ENCODE measurements at regions not wholly inside any gene's neighbourhood (a gene's known extent, or its start where the extent isn't known, plus 50 kb on each side); places are given as distances from the start of the nearest gene placed in this dataset.

DNA sequence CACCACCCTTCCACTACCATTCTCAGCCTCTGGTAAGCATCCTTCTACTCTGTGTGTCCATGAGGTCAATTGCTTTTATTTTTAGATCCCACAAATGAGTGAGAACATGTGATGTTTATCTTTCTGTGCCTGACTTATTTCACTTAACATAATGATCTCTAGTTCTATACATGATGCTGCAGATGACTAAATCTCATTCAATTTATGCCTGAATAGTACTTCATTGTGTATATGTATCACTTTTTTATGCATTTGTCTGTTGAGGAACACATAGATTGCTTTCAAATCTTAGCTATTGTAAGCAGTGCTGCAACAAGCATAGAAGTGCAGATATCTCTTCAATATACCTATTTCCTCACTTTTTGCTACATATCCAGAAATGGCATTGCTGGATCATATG, 733.3 kb downstream of the SUCLG1 start:
- ATAC-seq (no peak), DNase-seq (ENCODE audit: extremely low read depth in 1 of 4, low spot score in 3 of 4) (no peak), FAIRE-seq (no peak)
- Histone ChIP-seq H3K9ac (ENCODE audit: insufficient read depth in 1 of 2, low read depth in 2 of 2, low read length in 2 of 2) (no peak overlapping the region), H3K27ac (ENCODE audit: extremely low read depth, low read depth, low read length) (no peak overlapping the region), H3K27me3 (ENCODE audit: control insufficient read depth in 2 of 2, insufficient read depth in 2 of 2, low read length in 2 of 2) (no peaks in the 10 kb centered on the region), H4K20me1 (replicated peaks; ENCODE audit: control insufficient read depth, insufficient read depth, low read length) (no peaks in the 10 kb centered on the region), H3K36me3 (ENCODE audit: control insufficient read depth, insufficient read depth, low read length) (no peaks in the 10 kb centered on the region), H3K79me2 (ENCODE audit: control insufficient read depth, insufficient read depth, low read length) (no peaks in the 10 kb centered on the region), H3K9me3 (replicated peaks; ENCODE audit: control insufficient read depth, insufficient read depth, low read depth, low read length) (no peaks in the 10 kb centered on the region), H3K9me1 (ENCODE audit: control insufficient read depth, insufficient read depth, low read length) (no peaks in the 10 kb centered on the region), H3K4me1 (replicated peaks in 1 of 2; ENCODE audit: control insufficient read depth in 2 of 2, insufficient read depth in 2 of 2, low read length in 2 of 2) (no peaks in the 10 kb centered on the region), H3K4me2 (ENCODE audit: insufficient read depth, low read length) (no peak overlapping the region), H2AFZ (ENCODE audit: low read depth, low read length) (no peak overlapping the region), H3K4me3 (no peak overlapping the region)
- POLR2A ChIA-PET: no interaction called here
- CTCF ChIA-PET (ENCODE audit: low intra/inter-chr PET ratio): no interaction called here
- TF ChIP-seq, protein P1, sequence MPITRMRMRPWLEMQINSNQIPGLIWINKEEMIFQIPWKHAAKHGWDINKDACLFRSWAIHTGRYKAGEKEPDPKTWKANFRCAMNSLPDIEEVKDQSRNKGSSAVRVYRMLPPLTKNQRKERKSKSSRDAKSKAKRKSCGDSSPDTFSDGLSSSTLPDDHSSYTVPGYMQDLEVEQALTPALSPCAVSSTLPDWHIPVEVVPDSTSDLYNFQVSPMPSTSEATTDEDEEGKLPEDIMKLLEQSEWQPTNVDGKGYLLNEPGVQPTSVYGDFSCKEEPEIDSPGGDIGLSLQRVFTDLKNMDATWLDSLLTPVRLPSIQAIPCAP (CRISPR knock-in tag; IDR thresholded peaks at IDR 0.05; ENCODE audit: borderline replicate concordance): no peak
- no peak for TF ChIP-seq NFIC (IDR thresholded peaks at IDR 0.05)
- no peak for TF ChIP-seq BCOR (IDR thresholded peaks at IDR 0.05)
- no peak for TF ChIP-seq GATAD2B (IDR thresholded peaks at IDR 0.05; ENCODE audit: borderline replicate concordance)
- no peak for TF ChIP-seq RUNX1 (IDR thresholded peaks at IDR 0.05; ENCODE audit: low read depth)
- no peak for TF ChIP-seq NR1H2 (CRISPR knock-in tag; IDR thresholded peaks at IDR 0.05)
- no peak for TF ChIP-seq RFX5 (IDR thresholded peaks at IDR 0.05; ENCODE audit: low read depth, low read length)
- TF ChIP-seq ETV6 (IDR thresholded peaks at IDR 0.05; ENCODE audit: borderline replicate concordance in 1 of 2, low read depth in 2 of 2, low read length in 1 of 2): no peak
- TF ChIP-seq ETV6 (CRISPR knock-in tag; IDR thresholded peaks at IDR 0.05; ENCODE audit: borderline replicate concordance): no peak
- no peak for TF ChIP-seq XRCC4 (IDR thresholded peaks at IDR 0.05; ENCODE audit: extremely low read depth, insufficient read depth, insufficient read length)
- TF ChIP-seq MEF2D (tag; conservative IDR thresholded peaks at IDR 0.05; ENCODE audit: low read depth): no peak
- intact Hi-C loops (cut with micrococcal nuclease): no loop called here
- in situ Hi-C loops (cut with MboI): no loop called here
- BruUV-seq (replicated peaks): no TSS peak
